GM12872 (cell line): ENCODE measurements at regions not wholly inside any gene's neighbourhood (a gene's known extent, or its start where the extent isn't known, plus 50 kb on each side); places are given as distances from the start of the nearest gene placed in this dataset.

Experiments used
- TF ChIP-seq, protein P1 (sequence below): IDR thresholded peaks from 3 replicates; pipeline ENCODE4 v1.5.1; 2011; ENCODE audit warnings: low read depth, mild to moderate bottlenecking, low read length, moderate library complexity; ENCODE audit not compliant: insufficient read depth

DNA sequence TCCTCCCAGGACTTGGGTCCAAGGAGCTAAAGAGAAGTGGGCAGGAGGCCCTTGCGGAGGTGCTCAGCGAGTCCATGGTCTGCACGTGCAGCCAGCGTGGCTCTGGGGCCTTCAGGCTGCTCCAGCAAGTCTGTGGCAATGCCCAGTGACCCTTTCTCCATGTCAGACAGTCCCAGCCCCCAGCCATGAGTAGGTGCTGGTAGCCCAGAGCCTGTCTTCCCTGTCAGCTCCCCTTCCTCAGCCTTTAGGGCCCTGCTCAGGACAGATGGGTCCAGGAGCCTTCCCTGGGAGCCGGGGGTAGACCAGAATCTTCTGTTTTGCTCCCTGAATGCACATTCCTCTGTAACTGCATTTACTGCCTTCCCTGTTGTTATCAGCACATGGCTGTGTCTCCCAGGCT, 147.2 kb upstream of the IRX2 start:
- TF ChIP-seq, protein P1, sequence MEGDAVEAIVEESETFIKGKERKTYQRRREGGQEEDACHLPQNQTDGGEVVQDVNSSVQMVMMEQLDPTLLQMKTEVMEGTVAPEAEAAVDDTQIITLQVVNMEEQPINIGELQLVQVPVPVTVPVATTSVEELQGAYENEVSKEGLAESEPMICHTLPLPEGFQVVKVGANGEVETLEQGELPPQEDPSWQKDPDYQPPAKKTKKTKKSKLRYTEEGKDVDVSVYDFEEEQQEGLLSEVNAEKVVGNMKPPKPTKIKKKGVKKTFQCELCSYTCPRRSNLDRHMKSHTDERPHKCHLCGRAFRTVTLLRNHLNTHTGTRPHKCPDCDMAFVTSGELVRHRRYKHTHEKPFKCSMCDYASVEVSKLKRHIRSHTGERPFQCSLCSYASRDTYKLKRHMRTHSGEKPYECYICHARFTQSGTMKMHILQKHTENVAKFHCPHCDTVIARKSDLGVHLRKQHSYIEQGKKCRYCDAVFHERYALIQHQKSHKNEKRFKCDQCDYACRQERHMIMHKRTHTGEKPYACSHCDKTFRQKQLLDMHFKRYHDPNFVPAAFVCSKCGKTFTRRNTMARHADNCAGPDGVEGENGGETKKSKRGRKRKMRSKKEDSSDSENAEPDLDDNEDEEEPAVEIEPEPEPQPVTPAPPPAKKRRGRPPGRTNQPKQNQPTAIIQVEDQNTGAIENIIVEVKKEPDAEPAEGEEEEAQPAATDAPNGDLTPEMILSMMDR: no peak

DNA sequence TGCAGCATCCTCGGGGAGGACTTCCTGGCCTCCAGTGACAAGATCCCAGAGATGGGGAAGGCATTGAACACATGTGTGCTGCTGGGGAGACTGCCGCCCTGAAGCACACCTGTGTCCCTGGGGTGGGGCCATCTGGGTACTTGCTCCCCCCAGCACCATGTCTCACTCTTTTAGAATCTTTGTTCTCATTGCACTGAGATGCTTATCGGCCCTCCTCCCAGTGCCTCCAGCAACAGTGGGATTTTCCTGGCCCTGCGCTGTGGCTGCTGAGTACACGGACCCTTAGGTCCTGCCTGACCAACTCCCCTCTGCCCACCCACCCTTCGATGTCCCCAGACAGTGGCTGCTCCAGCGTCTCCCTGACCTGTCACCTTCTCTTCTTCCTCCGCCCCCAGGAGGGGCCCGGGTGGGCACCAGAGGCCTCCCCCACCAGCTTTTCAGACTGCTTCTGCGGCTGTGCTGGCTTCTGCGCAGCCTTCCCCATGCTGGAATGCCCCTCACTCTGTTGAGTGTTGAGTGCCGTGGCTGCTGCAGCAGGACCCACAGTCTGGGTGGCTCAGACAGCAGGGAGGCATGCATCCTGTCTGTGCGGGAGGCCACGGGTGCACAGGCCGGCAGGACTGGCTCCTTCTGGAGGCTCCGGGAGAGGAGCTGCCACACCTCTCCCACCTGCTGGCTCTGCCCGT, 145.9 kb upstream of the IRX2 start:
- TF ChIP-seq, protein P1: no peak

DNA sequence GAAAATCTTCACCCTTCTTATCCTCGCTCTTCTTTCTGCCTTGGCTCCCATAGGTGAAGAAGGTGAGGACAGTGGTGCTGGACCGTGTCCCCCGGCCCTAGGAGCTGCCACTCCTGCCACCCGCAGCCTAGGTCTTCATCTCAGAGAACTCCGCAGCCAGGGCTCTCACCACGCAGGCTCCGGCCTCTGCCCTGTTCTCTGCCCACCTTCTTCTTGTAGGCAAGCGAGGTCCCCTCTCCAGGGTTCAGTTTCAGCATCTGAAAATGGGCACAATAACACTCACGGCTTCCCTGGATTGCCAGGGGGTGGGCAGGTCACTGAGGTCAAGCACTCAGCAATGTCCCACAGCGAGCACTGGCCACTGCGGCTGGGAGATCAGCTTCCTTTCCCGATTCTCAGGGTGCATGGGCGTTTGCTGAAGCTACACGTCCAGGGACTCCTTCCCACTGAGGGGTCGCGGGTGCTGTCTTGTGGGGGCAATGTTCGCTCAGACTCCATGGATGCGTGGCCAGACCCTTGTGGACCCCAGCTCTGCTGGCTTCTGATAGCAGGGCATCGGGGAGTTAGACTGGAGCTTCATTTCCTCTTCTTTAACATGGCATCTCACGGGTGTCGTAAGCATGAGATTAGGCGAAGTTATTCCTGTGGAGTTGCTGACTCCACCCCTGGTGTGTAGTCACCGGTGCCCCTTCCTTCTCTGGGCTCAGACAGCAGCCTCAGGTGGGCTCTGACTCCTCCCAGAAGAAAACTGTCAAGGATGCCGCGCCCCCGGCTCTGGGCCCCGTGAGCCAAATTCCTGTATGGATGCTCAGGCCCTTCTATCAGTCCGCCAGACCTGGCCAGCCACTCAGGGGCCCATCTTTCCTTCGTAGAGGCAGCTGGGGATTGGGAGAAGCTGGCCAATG, 145.1 kb upstream of the IRX2 start:
- TF ChIP-seq, protein P1: no peak

DNA sequence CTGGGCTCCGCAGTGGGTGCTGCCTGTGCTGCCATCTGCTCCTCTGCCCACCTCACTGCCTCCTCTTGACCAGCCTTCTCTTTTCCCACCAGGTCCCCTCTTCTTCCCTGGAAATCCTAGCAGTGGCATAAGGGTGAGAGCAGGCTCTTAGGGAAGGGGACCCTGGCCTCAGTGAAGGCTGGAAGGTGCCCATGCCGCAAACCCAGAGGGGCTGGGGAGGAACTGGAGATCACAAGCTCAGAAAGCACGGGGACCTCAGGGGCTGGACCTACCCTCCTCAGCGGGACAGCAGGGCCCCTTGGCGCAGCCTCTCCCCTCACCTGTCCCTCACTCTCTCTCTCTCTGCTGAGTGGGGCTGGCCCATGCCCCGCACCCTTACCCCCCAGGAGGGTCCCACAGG, 144.4 kb upstream of the IRX2 start:
- TF ChIP-seq, protein P1: no peak

DNA sequence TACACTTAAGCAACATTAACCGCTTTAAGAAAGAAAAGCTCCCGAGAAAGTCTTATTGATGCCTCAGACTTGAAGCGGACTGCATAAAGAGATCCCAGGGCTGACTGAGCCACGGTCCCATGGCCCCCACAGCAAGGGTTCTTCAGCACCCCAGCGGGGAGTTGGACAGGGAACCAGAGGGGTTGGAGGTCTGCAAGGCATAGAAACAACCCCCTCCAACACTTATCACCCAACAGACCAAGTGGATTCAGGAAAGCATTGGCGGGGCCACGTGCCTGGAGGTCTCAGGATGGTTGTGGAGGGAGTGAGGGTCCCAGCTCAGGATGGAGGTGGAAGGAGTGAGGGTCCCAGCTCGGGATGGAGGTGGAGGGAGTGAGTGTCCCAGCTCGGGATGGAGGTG, 143.7 kb upstream of the IRX2 start:
- TF ChIP-seq, protein P1: no peak

DNA sequence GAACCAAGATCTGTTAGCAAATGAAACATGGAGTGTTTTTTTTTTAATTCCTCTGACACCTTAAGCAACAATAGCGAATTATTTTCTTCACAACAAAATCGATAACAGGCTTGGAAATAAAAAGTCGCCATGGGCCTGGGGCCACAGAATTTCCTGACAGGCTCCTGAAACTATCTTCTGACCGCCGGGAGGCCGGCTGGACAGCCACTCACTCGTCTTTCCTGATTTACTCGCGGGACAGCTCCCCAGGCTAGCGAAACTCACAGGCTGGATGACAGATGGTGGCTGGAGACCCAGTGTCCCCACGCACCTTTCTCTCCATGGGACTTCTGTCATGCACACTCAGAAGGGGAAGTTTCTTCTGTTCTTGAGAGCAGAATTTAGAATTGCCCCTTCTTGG, 143.3 kb upstream of the IRX2 start:
- TF ChIP-seq, protein P1: no peak

DNA sequence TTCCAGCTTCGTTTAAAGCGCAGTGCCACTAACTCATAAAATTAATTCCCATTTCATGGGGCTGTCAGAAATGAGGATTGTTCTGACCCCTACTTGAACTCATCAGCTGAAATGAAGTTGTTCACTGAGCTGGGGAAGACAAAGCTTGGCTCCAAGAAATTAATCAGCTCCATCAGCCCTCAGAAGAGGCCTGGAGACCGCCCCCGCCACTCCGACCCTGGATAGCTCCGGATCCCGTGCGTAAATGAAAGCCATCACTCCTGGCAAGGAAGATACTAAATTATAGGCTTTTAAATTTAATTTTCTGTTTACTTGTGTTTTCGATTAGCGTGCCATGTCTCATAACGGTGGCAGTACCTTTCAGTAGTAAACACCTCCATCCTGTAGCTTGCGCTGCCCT, 142.8 kb upstream of the IRX2 start:
- TF ChIP-seq, protein P1: no peak
